ENCODE measurements at regions not wholly inside any gene's neighbourhood (a gene's known extent, or its start where the extent isn't known, plus 50 kb on each side); places are given as distances from the start of the nearest gene placed in this dataset.

DNA sequence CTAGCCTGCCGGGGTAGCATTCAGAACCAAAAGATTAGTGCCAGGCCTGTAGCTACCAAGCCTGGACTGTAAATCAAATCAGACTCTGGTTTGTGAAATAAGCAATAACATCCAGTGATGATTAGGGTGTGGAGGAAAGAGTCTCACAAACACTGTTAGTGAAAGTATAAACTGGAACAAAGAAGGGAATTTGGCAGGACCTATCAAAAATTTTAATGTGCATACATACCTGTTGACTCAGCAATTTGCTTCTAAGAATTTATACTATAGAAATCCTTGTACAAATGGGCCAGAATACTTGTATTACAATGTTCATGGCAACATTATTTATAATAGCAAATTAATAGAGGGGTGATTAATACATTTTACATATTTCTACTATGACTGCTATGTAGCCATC lies 109.8 kb upstream of the WARS2 start:
- TF ChIP-seq, protein P1, sequence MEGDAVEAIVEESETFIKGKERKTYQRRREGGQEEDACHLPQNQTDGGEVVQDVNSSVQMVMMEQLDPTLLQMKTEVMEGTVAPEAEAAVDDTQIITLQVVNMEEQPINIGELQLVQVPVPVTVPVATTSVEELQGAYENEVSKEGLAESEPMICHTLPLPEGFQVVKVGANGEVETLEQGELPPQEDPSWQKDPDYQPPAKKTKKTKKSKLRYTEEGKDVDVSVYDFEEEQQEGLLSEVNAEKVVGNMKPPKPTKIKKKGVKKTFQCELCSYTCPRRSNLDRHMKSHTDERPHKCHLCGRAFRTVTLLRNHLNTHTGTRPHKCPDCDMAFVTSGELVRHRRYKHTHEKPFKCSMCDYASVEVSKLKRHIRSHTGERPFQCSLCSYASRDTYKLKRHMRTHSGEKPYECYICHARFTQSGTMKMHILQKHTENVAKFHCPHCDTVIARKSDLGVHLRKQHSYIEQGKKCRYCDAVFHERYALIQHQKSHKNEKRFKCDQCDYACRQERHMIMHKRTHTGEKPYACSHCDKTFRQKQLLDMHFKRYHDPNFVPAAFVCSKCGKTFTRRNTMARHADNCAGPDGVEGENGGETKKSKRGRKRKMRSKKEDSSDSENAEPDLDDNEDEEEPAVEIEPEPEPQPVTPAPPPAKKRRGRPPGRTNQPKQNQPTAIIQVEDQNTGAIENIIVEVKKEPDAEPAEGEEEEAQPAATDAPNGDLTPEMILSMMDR (conservative IDR thresholded peaks at IDR 0.05; ENCODE audit: low read depth in 2 of 2), result no peak
- TF ChIP-seq EZH2 (IDR thresholded peaks at IDR 0.05; ENCODE audit: low read depth, unreplicated experiment) (no peak), EZH2phosphoT487 (IDR thresholded peaks at IDR 0.05; ENCODE audit: unreplicated experiment) (no peak), CREB1 (CRISPR knock-in tag; IDR thresholded peaks at IDR 0.05; ENCODE audit: low read depth) (no peak), JUNB (IDR thresholded peaks at IDR 0.05; ENCODE audit: unreplicated experiment) (no peak)

All from GM23338 (cell line).